AG08395 (cell line): ENCODE measurements at regions not wholly inside any gene's neighbourhood (a gene's known extent, or its start where the extent isn't known, plus 50 kb on each side); places are given as distances from the start of the nearest gene placed in this dataset.
"Not testable (repeated sequence)": the region's sequence is repeated elsewhere in the genome, so short reads cannot be mapped to it uniquely, and the experiment has no call there.

Experiments used
- DNase-seq: peaks from one replicate; pipeline ENCODE4 v3.0.0; 2012; ENCODE audit warnings: mixed read lengths, low spot score

DNA sequence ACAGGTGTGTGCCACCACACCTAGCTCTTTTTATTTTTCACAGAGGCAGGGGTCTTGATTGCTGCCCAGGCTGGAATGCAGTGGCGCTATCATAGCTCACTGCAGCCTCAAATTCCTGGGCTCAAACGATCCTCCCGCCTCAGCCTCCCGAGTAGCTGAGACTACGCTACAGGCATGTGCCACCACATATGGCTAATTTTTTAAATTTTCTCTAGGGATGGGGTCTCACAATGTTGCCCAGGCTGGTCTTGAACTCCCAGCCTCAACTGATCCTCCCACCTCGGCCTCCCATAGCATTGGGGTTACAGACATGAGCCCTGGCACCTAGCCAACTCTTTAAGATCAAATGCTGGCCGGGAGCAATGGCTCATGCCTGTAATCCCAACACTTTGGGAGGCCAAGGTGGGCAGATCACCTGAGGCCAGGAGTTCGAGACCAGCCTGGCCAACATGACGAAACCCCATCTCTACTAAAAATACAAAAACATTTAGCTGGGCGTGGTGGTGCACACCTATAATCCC lies 50.6 kb upstream of the MYL10 start:
- DNase-seq = not testable (repeated sequence)

DNA sequence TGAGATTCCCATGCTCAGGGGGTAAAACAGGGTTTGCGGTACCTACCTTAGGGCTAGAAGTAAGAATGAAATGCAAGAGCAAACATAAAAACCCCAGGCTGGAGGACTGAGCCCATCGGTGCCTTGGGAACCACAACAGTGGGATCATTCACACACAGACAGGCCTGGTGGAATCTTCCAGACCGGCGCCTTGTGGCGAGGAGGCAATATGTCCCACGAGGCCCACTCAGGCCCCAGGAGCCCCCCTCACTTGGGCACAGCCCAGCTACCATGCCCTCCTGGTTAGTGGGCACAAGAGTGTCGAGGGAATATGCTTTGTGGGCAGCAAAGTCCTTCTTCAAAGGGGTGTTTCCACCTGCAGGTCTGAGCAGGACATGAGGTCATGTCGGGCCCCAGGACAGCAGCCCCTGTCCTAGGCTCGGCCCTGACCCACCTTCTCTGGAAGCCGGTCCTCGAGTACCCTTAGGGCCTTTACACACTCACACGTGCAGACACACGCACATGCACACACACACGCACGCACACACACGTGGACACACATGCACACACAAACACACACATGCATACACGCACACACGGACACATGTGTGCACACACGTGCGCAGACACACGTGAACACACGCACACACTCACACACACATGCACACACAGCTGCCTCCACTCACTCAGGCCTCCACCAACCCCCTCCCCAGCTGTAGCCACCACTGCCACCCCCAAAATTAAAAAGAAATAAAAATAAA lies 51.5 kb upstream of the MYL10 start:
- no peak for DNase-seq

DNA sequence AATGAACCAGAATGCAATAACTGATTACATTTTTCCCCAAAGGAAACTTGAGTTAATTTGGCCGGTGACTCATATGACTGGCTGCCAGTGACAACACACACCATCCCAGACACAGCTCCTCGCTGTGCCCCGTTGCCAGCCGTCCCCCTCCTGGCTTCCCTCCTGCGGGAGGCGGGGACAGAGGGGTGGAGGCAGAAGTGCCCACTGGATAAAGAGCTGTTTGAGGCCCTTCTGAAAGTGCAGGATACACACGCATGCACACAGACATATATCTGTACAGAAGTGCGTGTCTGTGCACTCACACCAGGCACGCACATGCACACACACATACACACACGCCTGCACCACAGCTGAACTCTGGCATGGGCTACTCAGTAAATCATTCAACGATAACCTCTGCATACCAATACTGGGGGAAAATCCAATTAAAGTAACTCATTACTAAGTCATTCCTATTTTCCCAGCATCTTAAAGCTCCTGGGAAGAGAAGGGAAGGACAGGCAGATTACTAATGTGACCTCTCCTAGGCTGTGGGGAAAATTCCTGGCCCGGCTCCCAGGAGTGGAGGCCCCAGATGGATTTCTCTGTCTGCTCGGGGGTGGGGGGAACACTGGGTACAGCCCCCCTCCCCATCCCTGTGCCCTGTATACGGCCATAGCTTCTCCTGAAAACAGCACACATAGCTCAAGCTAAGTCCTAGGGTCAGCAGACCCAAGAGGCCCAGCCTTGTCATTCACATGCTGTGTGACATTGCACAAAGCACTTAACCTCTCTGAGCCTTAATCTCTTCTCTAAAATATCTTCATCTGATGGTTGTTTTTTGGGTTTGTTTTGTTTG lies 52.3 kb upstream of the MYL10 start:
- peak; percentile 94 for DNase-seq

GRCh38 chr7:101684983-101685330 lies 55.9 kb upstream of the MYL10 start:
- DNase-seq = no peak

DNA sequence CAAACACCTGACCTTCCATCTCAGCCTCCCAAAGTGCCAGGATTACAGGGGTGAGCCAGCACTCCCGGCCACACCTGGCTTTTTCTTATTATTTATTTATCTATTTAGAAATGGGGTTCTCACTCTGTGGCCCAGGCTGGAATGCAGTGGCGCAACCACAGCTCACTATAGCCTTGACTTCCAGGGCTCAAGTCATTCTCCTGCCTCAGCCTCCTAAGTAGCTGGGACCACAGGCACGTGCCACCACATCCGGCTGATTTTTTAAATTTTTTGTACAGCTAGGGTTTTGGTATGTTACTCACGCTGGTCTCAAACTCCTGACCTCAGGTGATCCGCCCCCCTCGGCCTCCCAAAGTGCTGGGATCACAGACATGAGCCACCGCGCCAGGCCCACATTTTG lies 56.9 kb upstream of the MYL10 start:
- no peak for DNase-seq

- no peak for DNase-seq
These were observed 58.0 kb upstream of the MYL10 start for GRCh38 chr7:101687081-101687480.

GRCh38 chr7:101687791-101688182 lies 58.7 kb upstream of the MYL10 start:
- no peak for DNase-seq

GRCh38 chr7:101688183-101688831 lies 59.2 kb upstream of the MYL10 start:
- peak; percentile 76 for DNase-seq

- no peak for DNase-seq
These were observed 60.2 kb upstream of the MYL10 start for GRCh38 chr7:101688995-101689907.

DNA sequence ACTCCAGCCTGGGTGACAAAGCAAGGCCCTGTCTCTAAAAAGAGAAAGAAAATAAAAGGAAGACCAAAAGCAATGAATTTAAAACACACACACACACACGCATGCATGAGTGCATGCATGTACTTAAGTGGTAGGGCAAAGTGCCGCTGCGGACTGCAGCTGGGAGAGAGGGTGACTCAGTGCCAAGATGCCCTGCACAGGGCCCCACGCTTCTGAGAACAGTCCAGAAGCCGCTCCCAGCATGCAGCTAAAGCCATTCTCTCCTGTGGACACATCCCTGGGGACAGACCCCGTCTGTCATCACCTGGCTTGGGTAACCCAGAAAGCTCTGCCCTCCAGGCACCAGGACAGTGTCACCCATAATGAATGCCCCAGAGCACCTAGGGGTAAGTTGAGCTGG lies 61.0 kb upstream of the MYL10 start:
- DNase-seq = peak; percentile 37

- no peak for DNase-seq
These were observed 62.8 kb upstream of the MYL10 start for GRCh38 chr7:101691822-101692384.

- no peak for DNase-seq
These were observed 64.5 kb upstream of the MYL10 start for GRCh38 chr7:101693498-101694091.

DNA sequence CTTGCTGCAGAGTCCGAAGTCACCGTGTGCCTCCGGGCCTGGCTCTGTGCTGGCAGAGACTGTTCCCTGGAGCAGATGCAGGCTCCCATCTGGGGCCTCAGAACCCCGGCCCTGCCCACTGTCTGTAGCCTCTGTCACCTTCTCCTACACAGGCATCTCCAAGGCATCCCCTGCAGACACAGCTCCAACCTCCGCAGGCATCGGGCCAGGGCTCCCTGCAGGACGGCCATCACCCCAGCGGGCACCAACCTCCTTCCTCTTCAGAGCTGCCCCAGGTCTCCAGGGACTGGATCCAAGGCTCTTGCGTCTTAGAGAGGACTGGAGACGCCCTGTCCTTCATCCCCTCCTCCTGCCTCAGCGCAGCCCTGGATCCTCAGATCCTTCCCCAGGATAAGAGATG lies 69.9 kb upstream of the MYL10 start:
- DNase-seq = no peak

GRCh38 chr7:101699399-101699798 lies 70.3 kb upstream of the MYL10 start:
- no peak for DNase-seq

DNA sequence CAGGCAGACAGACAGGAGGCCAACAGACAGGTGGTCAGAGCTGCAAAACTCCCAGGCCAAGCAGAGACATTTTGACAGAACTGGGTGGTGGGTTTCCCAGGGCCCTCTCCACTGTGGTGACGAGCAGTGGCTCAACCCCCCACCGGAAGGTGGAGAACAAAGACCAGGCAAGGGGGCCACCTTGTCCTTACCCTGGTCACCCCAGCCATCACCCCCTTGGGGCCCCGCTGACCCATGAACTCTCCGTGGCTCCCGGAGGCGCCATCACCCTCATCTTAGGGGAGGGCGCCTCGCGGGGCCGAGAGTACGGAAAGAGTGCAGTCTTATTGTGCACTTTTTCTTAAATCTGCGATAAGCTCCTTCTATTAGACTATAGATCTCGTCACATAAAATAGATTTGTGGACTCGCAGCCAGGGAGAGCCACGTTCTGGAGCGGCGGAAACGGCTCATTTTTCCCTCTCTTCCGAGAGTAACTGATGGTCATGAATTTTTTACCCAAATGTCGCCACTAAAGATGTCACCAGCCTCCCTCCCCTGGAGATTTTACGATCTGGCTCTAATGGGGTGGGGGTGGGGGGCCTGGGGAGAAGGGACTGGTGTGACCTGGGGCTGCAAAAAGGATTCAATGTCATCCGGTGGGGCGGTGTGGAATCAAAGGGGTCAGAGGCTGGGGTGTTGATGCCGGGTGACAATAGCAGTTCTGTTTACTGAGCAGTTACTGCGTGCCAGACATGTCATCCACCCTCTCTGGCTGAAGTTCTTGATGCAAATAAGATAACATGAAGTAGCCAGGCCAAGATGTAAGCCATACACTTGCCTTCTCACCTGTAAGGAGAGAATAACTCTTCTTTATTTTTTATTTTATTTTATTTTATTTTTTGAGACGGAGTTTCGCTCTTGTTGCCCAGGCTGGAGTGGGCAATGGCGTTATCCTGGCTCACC lies 71.1 kb upstream of the MYL10 start:
- DNase-seq = no peak

DNA sequence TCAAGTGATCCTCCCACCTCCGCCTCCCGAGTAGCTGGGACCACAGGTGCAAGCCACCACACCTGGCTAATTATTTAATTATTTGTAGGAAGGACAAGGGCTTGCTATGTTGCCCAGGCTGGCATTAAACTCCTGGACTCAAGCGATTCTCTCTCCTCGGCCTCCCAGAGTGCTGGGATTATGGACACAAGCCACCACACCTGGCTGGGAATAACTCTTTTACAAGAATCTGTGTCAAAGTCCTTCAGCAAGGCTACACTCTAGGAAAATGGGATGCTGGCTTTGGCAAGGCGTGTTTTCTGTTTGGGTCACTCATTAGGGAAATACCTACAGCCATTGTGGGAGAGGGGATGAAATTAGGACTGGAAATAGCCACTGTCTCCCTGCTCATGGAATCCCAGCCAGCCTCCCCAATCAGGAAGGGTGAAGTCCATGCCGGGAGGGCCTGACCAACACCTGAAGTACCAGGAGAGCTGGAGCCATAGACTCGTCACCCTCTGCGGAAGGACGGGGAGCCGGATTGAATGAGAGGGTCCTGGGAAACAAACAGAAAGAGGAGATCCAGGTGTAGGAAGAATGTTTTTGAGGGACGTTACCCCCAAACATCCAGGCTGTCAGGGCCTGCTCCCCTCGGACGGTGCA lies 72.2 kb upstream of the MYL10 start:
- no peak for DNase-seq

- DNase-seq = no peak
These were observed 73.3 kb upstream of the MYL10 start for GRCh38 chr7:101702362-101702850.

GRCh38 chr7:101705331-101705730 lies 76.2 kb upstream of the MYL10 start:
- no peak for DNase-seq

DNA sequence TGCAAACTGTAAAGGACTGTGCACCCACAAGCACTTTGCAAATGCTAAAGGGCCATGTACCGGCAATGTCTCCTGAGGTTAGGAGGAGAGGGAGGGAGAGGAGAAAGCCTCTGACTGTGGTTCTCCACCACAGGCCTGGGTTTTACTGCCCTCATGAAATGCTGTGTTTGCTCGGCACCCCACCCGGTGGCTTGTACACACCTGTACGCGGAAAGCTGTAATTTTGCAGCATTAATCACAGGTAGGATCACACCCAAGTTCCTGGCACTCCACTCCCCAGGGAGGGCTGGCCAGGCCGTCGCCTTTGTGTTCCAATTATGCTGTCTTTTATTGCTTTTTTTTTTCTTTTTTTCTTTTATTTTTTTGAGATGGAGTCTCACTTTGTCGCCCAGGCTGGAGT lies 78.5 kb upstream of the MYL10 start:
- no peak for DNase-seq
